Left ventricle myocardium inferior (tissue), 1 donor: ENCODE measurements at regions not wholly inside any gene's neighbourhood (a gene's known extent, or its start where the extent isn't known, plus 50 kb on each side); places are given as distances from the start of the nearest gene placed in this dataset.

ENCODE experiments used
- DNase-seq: peaks from one replicate; pipeline ENCODE4 v3.0.0-alpha.2; 2020
- H3K27ac ChIP-seq: fragments of 200-600 bp; replicated peaks from 2 replicates; pipeline ENCODE4 v1.8.0; 2021
- H3K27me3 ChIP-seq: fragments of 200-600 bp; 2 replicates; pipeline ENCODE4 v1.8.0; 2021; ENCODE audit warnings: low read depth
- H3K36me3 ChIP-seq: fragments of 200-600 bp; 2 replicates; pipeline ENCODE4 v1.8.0; 2021
- H3K4me1 ChIP-seq: fragments of 200-600 bp; 2 replicates; pipeline ENCODE4 v1.8.0; 2021
- H3K4me3 ChIP-seq: fragments of 200-600 bp; 2 replicates; pipeline ENCODE4 v1.8.0; 2021; ENCODE audit warnings: mild to moderate bottlenecking, moderate library complexity
- H3K9me3 ChIP-seq: fragments of 200-600 bp; replicated peaks from 2 replicates; pipeline ENCODE4 v1.8.0; 2021
- intact Hi-C: fragments of 100-400 bp; cut with micrococcal nuclease; formaldehyde crosslinking; loops from one replicate; pipeline ENCODE4 v1.11.0; 2022
- TF ChIP-seq, protein P1 (sequence below): fragments of 200-600 bp; IDR thresholded peaks from 2 replicates; pipeline ENCODE4 v1.8.0; 2021; ENCODE audit warnings: antibody characterized with exemption, mild to moderate bottlenecking, borderline replicate concordance
- donor health status: DM: no; HTN: yes; CAD: no; lungs with severe emphysema.

DNA sequence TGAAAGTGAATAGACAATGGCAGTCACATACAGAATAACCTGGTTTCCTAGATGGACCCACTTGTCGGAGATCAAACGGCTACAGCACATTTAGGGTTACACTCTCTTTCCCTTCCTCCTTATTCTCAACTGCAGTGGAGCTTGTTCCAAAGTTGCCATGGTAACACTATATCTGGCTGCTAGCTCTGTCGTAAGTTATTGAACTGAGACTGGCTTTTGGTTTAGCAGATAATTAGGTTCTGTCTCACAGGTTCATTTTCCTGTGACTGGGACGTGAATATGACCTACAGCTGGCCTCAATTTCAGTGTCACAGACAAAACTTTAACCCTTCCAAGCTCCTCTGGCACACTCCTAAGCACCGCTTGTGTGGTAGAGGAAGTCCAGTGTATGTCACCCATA is 875.8 kb downstream of the USP25 start:
- TF ChIP-seq, protein P1, sequence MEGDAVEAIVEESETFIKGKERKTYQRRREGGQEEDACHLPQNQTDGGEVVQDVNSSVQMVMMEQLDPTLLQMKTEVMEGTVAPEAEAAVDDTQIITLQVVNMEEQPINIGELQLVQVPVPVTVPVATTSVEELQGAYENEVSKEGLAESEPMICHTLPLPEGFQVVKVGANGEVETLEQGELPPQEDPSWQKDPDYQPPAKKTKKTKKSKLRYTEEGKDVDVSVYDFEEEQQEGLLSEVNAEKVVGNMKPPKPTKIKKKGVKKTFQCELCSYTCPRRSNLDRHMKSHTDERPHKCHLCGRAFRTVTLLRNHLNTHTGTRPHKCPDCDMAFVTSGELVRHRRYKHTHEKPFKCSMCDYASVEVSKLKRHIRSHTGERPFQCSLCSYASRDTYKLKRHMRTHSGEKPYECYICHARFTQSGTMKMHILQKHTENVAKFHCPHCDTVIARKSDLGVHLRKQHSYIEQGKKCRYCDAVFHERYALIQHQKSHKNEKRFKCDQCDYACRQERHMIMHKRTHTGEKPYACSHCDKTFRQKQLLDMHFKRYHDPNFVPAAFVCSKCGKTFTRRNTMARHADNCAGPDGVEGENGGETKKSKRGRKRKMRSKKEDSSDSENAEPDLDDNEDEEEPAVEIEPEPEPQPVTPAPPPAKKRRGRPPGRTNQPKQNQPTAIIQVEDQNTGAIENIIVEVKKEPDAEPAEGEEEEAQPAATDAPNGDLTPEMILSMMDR: no peak
- peaks cover 6% of the 10 kb centered on the region for H3K36me3 ChIP-seq
- intact Hi-C loops: no loop called here

GRCh38 chr21:16606271-16606670 is 876.5 kb downstream of the USP25 start:
- Histone ChIP-seq H3K27ac (no peak overlapping the region), H3K27me3 (no peaks in the 10 kb centered on the region), H3K4me3 (no peak overlapping the region), H3K4me1 (peaks cover 12% of the 10 kb centered on the region), H3K9me3 (no peaks in the 10 kb centered on the region), H3K36me3 (peaks cover 6% of the 10 kb centered on the region)
- intact Hi-C loops: no loop called here
- TF ChIP-seq, protein P1: no peak
- no peak for DNase-seq

More for the DNA sequence above, 875.8 kb downstream of the USP25 start:
- Histone ChIP-seq H3K4me1 (peaks cover 12% of the 10 kb centered on the region), H3K9me3 (no peaks in the 10 kb centered on the region), H3K4me3 (no peak overlapping the region), H3K27me3 (no peaks in the 10 kb centered on the region), H3K27ac (no peak overlapping the region)
- DNase-seq: no peak

GRCh38 chr21:16608209-16608830 is 878.5 kb downstream of the USP25 start:
- no peak for DNase-seq
- Histone ChIP-seq H3K4me1 (peaks cover 12% of the 10 kb centered on the region), H3K27ac (no peak overlapping the region), H3K36me3 (peaks cover 13% of the 10 kb centered on the region), H3K27me3 (no peaks in the 10 kb centered on the region), H3K4me3 (no peak overlapping the region), H3K9me3 (no peaks in the 10 kb centered on the region)
- TF ChIP-seq, protein P1: peak; percentile 42
- intact Hi-C loops: no loop called here

- DNase-seq: no peak
- Histone ChIP-seq H3K4me3 (no peak overlapping the region), H3K27me3 (no peaks in the 10 kb centered on the region), H3K9me3 (no peaks in the 10 kb centered on the region), H3K4me1 (peaks cover 4% of the 10 kb centered on the region), H3K27ac (no peak overlapping the region), H3K36me3 (peaks cover 4% of the 10 kb centered on the region)
- TF ChIP-seq, protein P1: no peak
- intact Hi-C loops: no loop called here
These were observed 889.5 kb downstream of the USP25 start for GRCh38 chr21:16619281-16619680.

GRCh38 chr21:16620786-16621320 is 891.1 kb downstream of the USP25 start:
- Histone ChIP-seq H3K27me3 (no peaks in the 10 kb centered on the region), H3K27ac (no peak overlapping the region), H3K9me3 (no peaks in the 10 kb centered on the region), H3K4me1 (peaks cover 11% of the 10 kb centered on the region), H3K4me3 (no peak overlapping the region), H3K36me3 (peaks cover 4% of the 10 kb centered on the region)
- intact Hi-C loops: no loop called here
- no peak for DNase-seq
- TF ChIP-seq, protein P1: no peak
